ENCODE measurements at regions not wholly inside any gene's neighbourhood (a gene's known extent, or its start where the extent isn't known, plus 50 kb on each side); places are given as distances from the start of the nearest gene placed in this dataset.

DNA sequence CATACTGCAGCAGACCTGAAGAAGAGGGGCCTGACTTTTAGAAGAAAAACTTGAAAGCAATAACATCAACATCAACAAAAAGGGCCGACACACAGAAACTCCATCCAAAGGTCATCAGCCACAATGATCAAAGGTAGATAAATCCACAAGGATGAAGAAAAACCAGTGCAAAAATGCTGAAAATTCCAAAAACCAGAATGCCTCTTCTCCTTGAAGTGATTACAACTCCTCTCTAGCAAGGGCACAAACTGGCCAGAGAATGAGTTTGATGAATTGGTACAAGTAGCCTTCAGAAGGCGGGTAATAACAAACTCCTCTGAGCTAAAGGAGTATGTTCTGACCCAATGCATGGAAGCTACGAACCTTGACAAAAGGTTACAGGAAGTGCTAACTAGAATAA, 186.2 kb upstream of the RAI14 start:
- no peak for TF ChIP-seq EP300 (IDR thresholded peaks at IDR 0.05)
- TF ChIP-seq, protein P1, sequence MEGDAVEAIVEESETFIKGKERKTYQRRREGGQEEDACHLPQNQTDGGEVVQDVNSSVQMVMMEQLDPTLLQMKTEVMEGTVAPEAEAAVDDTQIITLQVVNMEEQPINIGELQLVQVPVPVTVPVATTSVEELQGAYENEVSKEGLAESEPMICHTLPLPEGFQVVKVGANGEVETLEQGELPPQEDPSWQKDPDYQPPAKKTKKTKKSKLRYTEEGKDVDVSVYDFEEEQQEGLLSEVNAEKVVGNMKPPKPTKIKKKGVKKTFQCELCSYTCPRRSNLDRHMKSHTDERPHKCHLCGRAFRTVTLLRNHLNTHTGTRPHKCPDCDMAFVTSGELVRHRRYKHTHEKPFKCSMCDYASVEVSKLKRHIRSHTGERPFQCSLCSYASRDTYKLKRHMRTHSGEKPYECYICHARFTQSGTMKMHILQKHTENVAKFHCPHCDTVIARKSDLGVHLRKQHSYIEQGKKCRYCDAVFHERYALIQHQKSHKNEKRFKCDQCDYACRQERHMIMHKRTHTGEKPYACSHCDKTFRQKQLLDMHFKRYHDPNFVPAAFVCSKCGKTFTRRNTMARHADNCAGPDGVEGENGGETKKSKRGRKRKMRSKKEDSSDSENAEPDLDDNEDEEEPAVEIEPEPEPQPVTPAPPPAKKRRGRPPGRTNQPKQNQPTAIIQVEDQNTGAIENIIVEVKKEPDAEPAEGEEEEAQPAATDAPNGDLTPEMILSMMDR (IDR thresholded peaks at IDR 0.05), result no peak

Measured in suprapubic skin (tissue), 3 donors.